ENCODE measurements at regions not wholly inside any gene's neighbourhood (a gene's known extent, or its start where the extent isn't known, plus 50 kb on each side); places are given as distances from the start of the nearest gene placed in this dataset.
"Not testable (repeated sequence)": the region's sequence is repeated elsewhere in the genome, so short reads cannot be mapped to it uniquely, and the experiment has no call there.

DNA sequence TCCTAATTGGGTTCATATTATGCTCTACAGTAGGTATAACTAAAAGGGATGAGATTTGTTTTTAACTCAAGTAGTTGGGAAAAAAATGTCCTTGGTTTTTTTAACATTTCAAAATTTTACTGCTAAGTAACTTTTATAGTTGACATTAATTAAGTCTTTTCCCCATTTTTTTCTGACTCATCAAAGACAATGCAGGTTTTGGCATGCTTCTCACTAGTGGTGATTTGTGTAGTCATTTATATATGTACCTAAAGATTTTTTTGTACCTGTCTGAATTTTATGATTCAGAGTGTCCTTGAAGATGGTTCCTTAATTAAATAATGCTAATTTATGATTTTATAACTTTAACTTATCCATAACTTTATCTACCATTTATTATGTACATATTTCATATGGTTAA, 882.3 kb upstream of the TMEFF2 start:
- no peak for DNase-seq

DNA sequence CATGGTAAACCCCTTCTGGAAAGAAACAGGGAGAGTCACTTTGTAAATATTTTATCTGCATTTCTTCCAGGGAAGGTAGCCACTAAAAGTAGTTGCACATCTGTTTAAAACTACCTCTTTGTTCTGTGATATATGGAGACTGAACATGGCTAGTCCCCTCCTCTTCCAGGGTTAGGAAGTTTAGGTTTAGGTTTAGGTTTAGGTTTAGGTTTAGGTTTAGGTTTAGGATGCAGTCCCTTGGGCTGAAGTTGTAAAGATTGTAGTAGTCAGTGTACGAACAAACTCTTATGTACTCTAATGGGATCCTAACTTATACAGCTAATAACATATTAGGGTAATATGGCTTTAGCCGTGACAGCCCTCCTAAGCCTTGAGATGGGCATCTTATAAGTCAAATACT, 880.2 kb upstream of the TMEFF2 start:
- no peak for DNase-seq

DNA sequence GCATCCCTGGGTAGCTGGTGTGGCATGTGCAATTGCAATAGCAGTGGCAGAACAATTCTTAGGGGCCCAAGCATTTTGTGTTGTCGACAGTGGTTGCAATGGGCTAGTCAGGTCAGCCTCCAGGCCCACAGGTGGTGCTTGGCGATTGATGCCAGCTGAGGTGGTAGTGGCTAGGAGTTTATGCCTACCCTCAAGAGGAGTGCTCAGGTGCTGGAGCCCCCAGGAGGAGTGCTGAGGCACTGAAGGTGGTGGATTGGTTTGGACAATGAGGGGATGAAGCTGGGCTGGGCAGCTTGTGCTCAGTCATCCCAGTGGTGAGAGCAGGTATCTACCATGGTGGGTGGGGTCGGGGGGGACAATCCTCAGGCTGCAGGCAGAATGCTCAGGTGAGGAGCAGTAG, 877.9 kb upstream of the TMEFF2 start:
- DNase-seq: no peak

DNA sequence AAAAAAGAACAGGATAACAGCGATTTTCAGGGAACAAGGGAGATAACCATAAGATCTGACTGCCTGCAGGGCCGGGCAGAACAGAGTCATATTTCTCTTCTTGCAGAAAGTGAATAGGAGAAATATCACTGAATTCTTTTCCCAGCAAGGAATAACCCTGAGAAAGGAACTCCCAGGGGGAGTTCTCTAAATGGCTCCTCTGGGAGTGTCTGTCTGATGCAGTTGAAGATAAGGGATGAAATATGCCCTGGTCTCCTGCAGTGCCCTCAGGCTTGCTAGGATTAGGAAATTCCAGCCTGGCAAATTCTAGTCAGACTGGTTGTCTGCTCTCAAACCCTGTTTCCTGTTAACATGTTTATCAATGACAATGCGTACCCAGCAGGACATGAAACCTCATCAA, 830.8 kb upstream of the TMEFF2 start:
- not testable (repeated sequence) for DNase-seq

DNA sequence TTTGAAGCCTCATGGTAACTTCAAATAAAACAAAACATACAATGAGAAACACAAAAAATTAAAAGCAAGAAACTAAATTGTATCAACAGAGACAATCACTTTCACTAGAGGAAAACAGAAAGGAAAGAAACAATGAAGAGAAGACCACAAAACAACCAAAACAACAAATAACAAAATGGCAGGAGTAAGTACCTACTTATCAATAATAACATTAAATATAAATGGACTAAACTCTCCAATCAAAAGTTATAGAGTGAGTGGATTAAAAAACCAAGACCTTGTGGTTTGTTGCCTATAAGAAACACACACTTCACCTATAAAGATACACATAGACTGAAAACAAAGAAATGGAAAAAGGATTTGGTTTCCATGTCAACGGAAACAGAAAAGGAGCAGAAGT, 830.1 kb upstream of the TMEFF2 start:
- no peak for DNase-seq

DNA sequence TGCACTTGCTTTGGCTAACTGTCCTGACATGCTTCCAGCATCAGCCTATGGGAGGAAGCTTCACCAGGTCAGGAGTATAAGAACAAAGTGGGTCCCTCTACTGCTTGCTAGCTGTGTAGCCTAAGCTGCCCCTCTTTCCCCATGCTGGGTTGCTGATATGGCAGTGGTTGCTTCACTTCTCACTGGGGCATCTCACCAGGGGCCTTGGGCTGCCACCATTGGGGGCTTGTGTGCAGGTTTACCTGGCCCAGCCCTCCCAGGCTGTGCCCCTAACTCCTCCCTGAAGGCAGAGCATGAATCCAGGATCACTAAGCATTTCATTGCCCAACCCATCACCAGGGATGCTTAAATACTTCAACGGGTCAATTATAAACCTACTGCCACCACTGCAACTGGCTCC, 817.1 kb upstream of the TMEFF2 start:
- no peak for DNase-seq

DNA sequence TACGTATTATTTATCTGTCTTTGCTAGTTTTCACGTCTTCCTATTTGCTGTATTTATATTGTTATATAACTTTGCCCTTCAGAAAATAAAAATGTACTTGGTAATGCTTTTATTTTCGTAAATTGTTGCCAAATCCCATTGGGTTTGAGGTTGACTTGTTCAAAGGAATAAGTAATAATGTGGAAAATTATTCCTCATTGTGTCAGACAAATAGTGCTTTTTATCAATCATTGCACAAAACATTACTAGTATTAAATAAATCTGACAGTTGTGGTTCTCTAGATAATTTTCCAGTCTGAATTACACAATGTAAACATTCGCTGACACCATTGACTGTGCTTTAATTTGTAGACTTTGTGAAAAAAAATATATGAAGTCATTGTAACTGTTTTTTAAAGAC, 798.3 kb upstream of the TMEFF2 start:
- no peak for DNase-seq

DNA sequence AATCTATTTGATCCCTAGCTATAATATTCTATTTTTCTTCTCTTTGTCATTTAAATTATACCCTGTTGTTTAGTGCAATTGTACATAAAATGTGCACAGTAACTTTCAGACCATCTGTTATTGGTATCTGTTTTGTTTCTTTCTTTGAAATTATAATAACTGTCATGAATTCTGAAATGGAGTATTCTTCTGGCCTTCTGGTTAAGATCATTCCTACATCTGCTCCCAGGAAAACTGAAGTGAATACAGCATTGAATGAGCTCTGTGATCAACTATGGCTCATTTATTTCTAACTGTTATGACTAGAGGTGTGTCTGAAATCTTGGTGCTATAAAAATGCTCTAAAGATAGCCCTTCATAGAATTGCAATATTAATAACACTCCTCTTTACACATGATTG, 788.4 kb upstream of the TMEFF2 start:
- DNase-seq: no peak

DNA sequence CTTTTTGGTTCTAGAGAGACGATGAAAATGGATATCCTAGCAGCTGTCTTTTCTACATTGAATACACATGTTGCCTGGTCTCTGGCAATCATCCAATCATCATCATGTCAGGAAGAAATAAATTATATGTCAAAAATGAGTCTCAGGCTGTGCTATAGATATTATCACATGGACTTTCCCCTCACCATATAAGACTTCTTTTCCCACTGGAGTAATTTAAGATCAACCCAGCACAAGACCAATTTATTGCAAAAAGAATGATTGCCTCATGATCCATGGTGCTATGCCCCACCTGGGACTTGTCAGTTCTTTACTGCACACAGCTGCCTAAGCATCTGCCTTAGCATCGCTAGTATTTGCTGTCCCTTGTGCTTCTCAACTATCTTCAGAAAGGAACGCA, 783.7 kb upstream of the TMEFF2 start:
- no peak for DNase-seq

DNA sequence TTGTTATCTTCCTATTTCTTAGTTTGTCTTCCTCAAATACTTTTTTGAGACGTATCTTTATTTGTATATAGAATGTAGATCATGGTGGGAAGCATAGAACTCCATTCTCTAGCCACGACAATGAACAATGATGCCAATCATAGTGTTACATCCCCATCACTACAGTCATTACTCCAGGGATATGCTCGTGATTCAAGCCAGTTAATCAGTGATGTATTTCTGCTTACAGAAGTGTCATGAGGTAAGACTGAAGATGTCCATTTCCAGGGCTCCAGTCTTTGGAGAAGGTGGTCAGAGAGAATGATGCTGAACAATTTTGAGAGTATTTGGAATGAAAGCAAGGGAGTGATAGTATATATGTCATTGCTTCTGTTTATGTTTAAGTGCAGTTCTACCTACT, 777.2 kb upstream of the TMEFF2 start:
- no peak for DNase-seq

DNA sequence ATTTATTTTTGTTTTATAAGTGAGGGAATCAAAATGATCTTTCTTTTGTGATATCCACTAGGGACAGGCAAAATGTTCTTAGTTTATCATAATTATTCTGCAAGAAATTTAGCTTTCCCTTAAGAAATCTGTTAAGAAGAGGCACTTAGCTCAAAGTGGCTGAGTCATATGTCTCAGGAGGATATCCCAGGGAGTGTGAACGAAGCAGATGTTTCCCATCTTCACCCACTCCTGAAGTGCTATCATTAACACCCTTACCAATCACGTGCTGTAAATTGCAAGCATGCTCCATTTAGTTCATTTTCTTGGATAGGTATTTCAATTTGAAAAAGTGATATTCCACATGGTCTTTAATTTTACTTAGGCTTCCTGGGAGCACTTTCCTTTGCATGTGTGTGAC, 774.3 kb upstream of the TMEFF2 start:
- peak; percentile 6 for DNase-seq

DNA sequence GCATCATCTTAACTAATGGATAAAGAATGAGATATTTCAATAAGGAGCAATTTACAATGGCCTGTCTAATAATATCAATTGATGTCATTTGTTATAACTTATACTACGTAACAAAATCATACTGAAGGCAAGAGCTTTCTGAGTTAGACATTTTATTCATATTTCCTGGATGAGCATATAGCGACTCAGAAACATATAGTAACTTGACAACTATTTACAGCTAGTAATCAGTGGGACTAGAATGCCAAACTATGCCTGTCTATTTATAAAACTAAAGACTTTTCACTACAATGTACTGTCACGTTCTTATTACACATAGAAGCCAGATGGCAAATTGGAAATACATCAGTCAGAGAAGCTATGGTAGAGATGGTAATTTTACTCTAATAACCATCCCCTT, 766.2 kb upstream of the TMEFF2 start:
- peak; percentile 82 for DNase-seq

DNA sequence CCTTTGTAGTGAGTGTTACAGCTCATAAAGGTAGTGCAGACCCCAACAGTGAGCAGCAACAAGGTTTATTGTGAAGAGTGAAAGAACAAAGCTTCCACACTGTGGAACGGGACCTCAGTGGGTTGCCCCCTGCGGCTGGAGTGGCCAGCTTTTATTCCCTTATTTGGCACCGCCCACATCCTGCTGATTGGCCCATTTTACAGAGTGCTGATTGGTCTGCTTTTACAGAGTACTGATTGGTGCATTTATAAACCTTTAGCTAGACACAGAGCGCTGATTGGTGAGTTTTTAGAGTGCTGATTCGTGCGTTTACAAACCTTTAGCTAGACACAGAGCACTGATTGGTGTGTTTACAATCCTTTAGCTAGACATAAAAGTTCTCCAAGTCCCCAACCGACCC, 763.9 kb upstream of the TMEFF2 start:
- not testable (repeated sequence) for DNase-seq

DNA sequence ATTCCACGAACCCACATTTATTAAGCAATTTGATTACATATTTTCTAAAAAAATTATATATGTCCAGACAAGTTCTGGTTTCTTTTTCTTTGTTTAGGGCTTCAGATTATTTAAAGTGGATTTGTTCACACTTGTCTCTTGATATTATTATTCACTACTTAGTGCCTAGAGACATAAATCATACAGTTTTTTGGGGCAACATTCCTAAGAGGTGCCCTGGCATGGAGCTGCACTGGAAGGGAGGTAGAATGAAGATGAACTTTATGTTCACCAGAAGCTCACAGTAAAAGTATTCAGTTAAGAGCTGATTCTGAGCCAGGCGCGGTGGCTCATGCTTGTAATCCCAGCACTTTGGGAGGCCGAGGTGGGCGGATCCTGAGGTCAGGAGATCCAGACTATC, 762.7 kb upstream of the TMEFF2 start:
- no peak for DNase-seq

DNA sequence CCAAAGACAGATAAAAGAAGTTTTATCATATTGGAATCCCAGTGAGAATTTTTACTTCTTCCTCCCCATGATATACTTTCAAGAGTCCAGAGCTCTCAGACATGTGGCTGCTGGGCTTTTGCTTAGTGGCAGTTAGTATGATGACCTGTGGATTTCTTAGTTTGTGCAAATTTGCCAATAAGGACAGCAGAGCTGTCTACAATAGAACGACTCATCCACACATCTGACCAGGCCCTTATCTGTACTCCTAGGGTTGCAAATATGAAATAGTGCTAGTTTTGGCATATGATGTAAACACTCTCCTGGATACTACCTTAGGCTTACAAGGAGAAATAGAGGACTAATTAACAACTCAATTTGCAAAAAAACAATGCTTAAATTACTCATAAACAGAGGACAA, 758.4 kb upstream of the TMEFF2 start:
- no peak for DNase-seq

DNA sequence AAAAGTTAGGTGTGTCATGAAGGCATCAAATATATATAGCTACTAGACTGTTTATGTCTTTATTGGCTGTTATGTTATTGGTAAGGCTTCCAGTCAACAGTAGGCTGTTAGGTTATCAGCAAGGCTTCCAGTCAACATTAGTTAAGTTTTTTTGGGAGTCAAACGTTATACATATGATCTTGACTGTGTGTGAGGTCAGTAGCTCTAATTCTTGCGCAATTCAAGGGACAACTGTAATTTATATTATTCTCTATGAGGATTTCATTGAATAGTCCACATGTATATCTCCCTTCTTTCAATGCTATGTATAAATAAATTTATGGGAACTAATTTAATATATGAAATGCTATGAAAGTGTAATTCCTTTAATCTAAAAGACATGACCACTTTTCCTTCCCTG, 757.5 kb upstream of the TMEFF2 start:
- no peak for DNase-seq

DNA sequence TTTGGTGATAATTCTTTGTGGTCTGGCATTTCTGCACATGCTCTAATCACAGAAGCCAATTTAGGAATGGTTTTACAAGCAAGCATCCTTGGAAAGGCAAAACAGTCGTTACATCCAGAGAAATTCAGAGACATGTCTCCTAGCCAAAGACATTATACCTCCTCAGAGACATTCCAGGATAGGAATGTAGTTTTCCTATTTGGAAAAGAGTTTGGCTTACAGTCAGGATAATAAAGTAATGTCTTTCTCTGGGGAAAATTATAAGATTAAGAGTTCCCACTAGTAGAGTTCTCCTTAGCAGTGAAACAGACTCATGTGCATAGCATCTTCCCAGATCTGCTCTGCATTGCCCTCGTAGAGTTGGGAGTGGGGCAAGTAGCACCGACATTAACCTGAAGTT, 753.6 kb upstream of the TMEFF2 start:
- DNase-seq: peak; percentile 1

DNA sequence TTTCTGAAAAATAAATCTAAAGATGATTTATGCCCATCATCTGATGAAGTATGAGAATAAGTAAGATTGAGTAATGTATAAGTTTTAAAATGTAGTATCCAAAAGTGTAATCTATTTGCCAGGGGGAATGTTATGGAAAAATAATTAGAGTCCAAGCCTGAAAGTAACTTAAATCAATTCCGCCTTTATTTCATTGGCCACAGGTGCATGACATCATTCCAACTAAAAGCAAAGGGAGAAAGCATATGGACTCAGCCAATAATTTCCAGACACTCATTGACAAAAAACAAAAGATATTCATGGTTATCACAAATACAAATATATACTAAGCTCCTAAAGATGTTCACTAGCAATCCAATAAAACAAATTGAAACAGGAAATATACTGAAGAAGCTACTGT, 752.6 kb upstream of the TMEFF2 start:
- no peak for DNase-seq

DNA sequence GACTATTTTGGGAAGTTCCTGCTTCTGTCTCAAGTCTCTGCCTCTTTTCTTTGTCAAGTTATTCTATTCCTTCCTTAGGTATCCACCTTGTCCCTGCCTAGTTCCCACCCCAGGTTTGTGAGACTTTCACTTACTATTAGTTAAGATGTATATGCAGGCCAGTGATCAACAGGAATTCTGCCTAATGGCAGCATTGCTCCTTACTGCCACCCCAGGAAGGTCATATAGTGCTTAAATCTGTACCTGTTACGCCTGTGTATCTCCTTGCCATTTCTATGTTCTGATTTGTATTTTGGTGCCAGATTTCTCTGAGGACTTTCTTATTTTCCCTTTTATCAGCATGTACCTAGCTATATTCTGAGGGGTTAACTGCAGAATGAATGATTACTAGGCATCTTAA, 746.0 kb upstream of the TMEFF2 start:
- no peak for DNase-seq

DNA sequence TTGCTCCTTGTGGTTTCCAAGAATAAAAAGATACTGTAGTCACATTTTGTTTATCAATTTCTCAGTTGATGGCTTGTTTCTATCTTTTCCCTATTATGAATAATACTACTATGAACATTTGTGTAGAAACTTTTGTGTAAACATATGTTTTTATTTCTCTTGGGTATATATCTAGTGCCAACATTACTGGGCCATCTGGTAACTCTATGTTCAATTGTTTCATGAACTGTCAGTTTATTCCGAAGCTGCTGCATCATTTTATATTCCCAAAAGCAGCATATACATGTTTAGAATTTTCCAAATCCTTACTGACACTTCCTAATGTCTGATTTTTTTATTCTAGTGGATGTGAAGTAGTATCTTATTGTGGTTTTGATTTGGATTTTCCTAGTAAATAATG, 737.6 kb upstream of the TMEFF2 start:
- DNase-seq: no peak

DNA sequence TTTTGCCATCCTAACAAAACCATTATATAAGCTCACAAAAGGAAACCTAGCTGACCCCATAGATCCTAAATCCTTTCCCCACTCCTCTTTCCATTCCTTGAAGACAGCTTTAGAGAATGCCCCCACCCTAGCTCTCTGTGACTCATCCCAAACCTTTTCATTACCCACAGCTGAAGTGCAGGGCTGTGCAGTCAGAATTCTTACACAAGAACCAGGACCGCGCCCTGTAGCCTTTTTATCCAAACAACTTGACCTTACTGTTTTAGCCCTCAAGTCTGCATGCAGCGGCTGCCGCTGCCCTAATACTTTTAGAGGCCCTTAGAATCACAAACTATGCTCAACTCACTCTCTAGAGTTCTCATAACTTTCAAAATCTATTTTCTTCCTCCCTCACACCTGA, 726.9 kb upstream of the TMEFF2 start:
- not testable (repeated sequence) for DNase-seq

DNA sequence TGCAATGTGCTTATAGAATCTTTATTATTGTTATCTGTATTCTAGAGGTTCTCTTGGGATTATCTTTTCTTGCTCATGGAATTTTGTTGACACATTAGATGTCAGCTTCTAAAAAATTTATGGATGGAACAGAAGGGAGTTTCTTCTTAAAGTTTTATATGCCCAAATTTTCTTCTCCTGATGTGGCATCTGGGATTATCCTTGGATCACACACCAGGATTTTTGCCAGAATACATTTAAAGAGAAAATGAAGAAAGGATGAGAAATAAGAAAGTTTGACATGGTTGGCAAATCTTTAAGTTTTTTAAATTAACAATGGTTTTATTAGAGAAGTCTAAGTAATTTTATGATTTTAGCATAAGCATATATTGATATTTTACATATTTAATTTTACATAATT, 706.7 kb upstream of the TMEFF2 start:
- no peak for DNase-seq

DNA sequence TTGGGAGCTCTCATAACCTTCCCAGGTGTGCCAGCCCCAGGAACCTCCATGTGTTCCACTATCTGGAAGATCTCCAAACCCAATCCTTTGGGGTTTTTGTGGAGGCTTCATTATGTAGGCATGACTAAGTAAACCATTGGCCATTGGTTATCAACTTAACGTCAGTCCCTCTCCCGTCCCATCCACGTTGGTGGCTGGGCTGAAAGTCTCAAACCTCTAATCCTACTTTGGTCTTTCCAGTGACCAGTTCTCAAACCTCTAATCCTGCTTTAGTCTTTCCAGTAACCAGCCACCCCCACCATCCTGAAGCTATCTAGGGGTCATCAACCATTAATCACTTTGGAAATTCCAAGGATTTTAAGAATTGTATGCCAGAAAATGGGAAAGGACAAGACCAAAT, 704.7 kb upstream of the TMEFF2 start:
- no peak for DNase-seq

DNA sequence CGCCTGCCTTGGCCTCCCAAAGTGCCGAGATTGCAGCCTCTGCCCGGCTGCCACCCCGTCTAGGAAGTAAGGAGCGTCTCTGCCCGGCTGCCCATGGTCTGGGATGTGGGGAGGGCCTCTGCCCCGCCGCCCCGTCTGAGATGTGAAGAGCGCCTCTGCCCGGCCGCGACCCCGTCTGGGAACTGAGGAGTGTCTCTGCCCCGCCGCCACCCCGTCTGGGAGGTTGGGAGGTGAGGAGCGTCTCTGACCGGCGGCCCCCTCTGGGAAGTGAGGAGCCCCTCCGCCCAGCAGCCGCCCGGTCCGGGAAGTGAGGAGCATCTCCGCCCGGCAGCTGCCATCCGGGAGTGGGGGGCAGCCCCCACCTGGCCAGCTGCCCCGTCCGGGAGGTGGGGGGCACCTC, 699.2 kb upstream of the TMEFF2 start:
- not testable (repeated sequence) for DNase-seq

DNA sequence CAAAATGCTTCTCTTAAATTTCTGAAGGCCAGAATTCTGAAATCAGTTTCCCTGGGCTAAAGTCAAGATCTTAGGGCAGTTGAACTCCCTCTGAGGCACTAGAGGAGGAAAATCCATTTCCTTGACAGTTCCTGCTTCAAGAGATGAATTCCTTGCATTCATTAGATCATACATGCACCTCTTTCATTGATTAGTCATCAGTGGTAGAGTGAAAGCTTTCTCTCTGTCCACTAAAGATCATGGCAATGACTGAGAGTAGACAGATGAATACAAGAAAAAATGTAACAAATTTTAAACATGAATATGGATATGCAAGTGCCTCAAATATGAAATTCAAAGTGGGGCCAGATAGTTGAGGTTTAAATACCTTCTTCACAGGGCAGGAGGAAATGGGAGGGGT, 693.4 kb upstream of the TMEFF2 start:
- no peak for DNase-seq

DNA sequence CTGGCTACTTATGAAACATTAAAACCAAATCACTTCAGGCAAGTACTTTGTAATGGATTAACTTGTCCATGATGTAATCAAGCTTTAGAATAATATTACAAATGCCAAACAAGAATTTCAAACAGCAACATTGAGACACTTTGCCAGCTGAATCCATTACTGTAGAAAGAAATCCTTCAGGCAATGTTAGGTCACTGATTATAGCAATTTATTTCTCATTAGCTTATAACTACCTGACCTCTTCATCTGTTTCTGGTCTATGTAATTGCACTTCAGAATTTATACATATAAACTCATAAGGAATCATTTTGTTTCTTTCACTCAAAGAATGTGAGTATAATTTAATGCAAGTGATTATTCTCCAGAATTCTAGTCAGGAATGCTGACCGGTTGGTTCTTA, 692.6 kb upstream of the TMEFF2 start:
- no peak for DNase-seq

Measured in fibroblast of skin of back (primary cell).